HG03139 (cell line): ENCODE measurements at regions not wholly inside any gene's neighbourhood (a gene's known extent, or its start where the extent isn't known, plus 50 kb on each side); places are given as distances from the start of the nearest gene placed in this dataset.
"Not testable (repeated sequence)": the region's sequence is repeated elsewhere in the genome, so short reads cannot be mapped to it uniquely, and the experiment has no call there.

ENCODE experiments used
- ATAC-seq: cut with Tn5 transposase; IDR thresholded peaks from one replicate; pipeline ENCODE4 v1.9.1; 2021; ENCODE audit not compliant: unreplicated experiment

DNA sequence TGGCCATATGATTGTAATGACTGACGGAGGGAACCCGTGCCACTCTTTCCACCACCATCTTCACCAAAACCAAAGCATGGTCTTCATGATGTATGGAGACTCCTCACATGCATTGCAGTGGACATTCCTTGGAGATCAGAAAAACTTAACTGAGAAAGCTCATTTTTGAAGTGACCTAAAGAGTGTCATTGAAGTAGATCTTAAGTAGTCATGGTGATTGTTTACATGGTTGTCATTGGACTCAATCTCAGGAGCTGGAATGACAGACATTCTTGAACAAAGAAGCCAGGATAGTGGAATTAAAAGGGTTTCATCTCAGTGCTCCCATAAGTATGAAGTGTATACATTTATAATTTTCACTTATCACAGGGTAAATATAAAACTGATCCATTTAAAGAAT lies 236.7 kb upstream of the IPO5 start:
- no peak for ATAC-seq

DNA sequence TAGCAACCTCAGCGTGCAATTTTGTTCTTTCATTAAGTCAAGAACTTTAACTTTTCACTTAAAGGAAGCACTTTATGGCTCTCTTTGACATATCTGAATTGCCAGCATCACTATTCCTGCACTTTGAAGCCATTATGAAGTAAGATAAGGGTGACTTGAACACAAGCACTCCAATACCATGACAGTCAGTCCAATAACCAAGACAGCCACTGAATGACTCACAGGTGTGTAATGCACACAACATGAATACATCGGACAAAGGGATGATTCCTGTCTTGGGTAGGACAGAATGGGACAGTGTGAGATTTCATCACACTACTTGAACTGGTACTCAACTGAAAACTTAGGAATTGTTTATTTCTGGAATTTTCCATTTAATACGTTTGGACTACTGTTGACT lies 233.7 kb upstream of the IPO5 start:
- no peak for ATAC-seq

DNA sequence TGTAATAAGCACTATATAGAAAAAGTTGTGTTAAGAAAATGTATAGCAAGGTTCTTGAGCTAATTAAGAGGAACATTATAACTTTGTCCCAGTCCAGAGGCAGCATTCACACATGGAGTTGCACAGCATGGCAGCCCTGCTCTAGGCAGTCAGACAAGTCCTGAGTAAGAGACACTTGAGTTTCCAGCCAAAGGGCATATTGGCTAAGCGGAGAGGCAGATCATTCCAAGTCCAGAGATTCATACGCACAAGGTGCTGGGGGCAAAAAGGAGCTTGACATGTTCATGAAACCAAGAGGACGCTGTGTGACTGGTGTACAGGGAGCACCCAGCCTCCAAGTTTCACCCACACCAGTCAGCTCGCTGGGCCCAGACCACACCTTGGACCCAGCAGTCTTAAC lies 232.6 kb upstream of the IPO5 start:
- ATAC-seq: no peak

DNA sequence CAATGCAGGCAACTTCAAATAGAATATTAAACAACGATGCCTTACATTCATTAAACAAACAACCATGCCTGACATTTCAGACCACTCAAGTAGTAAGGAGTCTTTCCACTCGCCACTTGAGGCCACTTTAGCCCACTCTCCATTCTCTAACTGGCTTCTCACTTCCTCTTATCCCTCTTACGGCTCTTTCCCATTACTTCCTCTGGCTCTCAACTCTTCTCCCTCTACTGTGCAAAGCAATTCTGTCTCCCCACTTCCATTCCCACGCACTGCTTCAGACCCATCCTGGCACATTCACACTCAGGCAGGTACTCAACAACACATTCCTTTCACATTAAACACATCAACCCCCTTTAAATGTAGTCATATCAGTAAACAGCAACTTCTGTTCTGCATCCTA lies 229.8 kb upstream of the IPO5 start:
- no peak for ATAC-seq

DNA sequence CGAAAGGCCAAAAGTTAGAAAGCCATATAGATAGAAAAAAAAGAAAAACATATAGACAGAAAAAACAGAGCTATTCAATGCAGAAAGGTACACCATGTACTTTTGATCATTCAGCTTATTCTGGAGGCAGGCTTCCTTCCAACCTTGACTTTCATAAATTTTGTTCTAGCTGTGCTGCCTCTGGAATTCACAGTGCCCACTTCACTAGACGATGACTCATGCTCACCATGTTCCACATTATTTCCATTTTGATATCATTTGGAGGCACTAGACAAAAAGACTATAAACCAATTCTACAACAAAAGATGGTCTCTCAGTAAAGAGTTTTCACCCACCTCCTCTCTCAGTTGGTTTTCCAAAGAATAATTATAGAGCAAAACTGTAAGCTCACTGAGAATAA lies 229.0 kb upstream of the IPO5 start:
- ATAC-seq: no peak

DNA sequence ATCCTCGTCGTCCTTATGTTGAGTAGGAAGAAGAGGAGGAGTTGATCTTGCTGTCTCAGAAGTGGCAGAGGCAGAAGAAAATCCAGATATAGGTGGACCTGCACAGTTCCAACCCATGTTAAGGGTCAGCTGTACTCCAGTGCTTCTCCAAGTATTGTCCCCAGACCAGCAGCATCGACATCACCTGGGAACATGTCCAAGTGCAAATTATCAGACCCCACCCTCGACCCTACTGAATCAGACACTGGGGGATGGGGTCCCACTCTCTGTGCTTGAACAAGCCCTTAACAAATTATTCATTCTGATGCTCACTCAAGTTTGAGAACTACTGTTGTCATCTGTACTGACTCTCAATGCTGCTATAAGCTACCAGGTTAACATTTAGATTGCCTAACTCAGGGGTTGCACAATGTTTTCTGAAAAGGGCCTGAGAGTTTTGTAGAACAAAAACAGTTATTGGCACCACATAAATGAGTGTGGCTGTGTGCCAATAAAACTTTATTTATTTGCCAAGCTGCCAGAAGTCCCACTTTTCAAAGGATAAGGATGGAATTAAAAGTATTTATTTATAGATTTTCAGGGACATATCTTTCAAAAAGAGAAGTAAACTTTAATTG lies 226.7 kb upstream of the IPO5 start:
- no peak for ATAC-seq

DNA sequence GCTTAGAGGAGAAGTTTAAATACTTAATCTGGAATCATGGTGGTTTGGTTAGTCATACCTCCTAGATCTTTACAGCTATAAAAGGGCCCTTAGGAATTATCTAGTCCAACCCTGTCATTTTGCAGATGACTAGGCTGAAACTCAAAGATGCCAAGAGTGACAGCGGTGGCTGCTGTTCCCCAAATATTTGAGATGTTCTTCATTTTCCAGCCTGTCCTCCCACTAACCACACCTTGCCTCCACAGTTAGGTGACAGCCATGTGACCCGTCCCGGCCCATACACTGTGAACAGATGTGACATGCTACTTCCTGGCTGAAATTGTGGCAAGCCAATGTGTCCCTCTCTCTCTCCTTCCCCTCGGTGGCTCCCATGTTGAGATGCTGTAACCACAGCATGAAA lies 225.5 kb upstream of the IPO5 start:
- no peak for ATAC-seq

DNA sequence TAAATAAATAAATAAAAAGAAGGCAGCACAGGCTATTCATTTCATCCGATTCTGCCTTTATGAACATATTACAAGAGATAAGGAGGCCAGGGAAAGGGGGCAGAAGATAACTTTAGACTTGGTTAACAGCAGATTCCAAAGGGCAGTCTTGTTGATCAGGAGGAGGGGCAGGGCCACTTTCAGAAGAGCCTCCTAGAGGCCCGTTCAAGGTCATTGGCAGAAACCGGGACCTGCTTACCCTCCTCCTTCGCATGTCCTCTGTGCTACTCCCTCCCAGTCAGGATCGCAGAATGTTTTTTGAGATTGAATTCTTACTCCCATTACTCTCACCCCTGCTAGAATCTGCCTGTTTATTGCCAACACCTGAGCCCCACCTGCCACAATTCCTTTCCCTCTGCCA lies 217.0 kb upstream of the IPO5 start:
- no peak for ATAC-seq

DNA sequence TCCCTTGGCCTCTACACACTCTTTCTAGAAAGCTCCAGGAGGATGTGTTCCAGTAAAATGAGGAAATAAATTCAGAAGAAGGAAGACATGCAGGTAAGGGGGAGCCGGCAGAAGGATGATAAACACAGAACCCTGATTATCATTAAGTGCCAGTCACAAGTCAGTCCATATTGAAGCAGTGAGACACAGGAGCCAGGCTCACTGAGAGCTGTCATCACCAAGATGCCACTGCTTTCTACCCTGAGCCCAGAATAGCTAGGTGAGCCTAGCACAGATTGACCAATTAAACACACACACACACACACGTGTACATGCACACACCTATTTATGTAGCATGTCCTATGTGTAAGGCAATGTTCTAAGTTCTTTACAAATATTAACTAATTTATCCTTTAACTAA lies 211.4 kb upstream of the IPO5 start:
- no peak for ATAC-seq

DNA sequence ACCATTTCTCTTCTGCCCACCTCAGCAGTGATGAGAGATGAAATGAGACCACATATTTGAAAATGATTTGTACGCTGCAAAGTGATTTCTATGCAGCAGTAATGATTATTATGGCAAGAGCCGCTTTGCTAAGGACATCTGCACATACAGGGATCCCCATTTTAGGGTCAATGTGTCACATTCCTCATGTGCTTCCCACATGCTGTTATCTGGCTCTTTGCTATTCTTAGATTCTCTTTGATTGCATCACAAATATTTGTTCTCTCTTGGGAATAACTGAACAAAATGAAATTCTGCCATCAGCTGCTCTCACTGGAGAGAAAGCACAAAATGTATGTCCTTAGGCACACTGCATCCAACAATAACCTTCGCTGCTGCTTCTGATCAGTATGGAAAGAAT lies 209.5 kb upstream of the IPO5 start:
- ATAC-seq: no peak

DNA sequence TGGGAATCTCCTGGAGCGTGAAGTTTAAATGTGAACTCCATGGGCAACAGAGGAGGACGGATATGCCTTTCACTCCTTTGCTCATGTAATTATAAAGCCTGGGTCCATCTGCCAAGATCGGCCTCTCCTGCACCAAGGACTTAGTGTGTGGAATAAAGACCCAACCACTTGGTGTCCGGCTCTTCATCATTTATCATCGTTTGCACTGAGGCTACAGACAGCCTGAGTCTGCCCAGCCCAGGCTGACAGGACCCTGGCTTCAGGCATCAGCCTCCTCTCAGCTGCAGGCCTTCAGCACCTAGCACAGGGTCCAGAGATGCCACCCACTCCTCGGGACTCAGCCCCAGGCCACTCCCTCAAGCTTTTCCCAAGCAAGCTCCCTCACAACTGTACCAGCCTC lies 206.8 kb upstream of the IPO5 start:
- ATAC-seq: no peak

DNA sequence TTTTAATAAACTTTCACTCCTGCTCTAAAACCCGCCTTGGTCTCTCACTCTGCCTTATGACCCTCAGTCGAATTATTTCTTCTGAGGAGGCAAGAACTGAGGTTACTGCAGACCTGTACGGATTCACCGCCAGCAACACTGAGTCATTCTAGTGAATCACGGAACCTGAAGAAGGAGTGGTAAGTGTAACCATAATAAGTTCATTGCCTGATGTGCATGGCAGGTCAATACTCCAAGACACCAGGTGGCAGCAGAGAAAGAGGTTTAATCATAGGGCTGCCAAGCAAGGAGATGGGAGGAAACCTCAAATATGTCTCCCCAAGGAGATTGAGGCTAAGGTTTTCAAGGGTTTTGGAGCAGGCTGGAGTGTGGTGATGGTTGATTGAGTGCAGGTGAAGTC lies 204.3 kb upstream of the IPO5 start:
- ATAC-seq: no peak

DNA sequence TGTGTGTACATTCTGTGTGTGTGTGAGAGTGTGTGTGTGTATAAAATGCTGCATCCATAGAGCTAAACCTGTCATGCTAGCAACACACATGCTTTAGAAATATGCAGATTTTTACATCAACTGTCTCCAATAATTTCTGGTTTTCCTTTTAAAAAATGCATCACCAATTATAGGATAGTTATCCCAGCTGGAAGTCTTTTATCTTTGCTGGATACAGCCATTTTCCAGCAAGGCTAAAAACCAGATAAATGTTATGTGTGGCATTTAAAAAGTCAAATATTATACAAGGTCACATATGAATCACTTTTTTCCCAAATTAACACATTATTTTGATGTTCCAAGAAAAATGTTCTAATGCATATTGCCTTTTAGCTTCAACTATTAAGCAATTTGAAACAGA lies 202.0 kb upstream of the IPO5 start:
- no peak for ATAC-seq

DNA sequence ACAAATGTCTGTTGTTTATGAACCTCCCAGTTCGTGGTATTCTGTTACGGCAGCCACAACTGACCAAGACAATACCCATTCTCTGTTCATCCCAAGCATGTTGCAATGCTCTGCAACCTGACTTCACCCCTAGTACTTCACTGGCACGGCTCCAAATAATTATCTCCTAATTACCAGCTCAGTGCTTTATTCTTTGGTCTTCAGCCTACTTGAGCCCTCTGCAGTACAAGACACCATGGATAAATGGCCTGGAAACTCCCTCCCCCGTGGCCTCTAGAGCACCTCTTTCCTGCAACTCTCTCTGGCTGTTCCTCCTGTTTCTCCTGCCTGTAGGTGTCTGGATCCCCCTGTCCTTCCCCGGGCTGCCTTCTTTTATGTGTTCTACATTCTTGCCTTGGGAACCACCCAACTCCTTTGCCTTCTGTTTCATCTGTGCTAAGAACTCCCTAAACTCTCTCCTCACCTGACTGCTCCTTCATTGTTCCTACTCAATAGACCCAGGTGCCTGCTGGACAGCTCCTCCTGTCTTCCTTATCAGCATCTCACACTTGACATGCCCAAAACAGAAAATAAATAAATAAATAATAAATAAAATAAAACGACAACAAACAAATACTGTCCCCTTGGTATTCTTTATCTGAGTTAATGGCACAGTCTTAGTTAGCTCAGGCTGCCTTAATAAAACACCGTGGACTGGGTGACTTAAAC lies 200.4 kb upstream of the IPO5 start:
- ATAC-seq: no peak

DNA sequence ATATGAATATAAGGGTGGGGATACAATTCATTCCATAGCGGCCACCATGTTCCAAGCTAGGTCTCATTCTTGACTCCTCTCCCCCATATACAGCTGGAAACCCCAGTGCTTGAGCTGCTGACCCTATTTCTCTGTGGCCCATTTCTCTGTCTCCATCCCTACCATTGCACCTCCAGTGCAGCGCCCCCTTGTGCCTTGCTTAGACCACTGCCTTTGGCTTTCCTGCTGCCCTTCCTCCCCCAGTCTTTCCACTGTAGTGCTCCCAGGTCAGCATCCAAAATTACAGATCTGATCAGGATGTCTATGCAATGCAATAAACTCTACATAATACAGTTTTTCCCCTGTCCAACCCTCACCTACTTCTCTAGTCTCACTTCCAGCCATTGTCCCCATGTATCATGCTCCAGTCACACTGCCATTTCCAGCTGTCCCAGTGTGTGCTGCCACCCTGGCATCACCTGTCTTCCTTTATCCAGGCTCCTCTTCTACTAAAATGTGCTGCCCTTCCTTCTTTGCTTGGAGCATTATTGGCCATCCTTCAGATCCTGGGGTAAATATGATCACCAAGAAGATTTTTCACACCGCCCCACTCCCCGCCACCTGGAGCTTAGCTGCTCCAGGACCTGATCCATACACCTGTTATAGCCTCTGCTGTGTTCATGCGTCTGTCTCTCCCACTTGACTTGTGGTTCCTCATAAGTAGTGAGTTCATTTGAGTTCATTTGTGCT lies 199.4 kb upstream of the IPO5 start:
- ATAC-seq: no peak

DNA sequence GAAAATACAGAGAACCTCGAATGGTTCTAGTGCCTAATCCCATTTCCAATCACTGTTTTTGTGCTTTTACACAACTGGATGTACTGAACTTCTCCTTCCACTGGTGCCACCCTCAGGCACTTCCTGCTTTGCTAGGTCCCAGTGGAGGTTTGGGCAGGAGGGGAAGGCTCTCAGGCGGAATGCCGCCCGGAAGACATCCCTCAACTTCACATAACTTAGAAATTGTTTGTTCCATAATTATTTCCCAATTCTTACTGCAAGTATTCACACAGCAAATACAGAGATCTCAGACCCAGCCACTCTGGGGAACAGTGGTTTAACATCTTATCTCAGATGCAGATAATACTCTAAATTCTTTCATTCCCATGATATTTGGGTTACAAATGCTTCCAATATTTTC lies 195.7 kb upstream of the IPO5 start:
- ATAC-seq: no peak

DNA sequence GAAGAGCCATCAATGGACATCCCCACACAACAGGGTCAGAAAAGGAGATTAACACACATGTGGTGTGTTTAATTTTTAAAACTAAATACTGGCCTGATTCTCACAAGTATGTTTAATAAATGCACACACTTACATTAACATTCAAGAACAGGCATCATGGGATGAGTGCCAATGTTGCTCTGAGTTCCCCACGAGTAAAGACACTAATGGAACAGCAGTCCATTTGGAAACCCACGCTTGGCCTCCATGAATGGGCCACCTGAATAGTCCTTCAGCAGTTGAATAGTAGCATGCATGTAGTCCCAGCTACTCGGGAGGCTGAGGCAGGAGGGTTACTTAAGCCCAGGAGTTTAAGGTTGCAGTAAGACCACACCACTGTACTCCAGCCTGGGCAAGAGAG lies 195.2 kb upstream of the IPO5 start:
- no peak for ATAC-seq

DNA sequence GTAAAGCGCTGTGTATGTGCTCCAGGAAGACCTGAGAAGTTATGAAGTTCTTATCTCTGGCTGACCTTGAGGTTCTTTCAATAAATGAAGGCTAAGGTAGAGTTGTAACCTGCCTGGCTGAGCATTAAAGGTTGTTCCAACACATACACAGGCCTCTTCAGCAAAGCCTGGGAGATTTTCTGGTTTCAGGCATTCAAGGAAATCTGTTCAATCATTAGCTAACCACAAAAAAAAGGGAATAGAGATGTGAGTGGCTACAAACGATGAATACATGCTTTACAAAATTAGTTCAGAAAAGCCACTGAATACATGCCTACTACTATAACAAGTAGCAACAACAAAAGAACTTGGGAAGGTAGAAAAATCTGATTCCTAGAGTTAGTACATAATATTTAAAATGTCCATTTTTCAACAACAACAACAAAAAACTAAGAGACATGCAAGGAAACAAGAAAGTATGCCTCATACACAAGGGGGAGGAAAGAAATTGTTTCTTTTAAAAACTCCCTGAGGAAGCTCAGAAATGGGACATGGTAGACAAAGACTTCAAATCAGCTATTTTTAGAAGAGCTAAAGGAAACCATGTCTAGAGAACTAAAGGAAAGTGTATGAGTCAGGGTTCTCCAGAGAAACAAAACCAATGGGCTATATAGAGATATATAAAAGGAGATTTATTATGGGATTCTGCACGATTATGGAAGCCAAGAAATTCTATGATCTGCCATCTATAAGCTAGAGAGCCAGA lies 191.5 kb upstream of the IPO5 start:
- ATAC-seq: no peak

DNA sequence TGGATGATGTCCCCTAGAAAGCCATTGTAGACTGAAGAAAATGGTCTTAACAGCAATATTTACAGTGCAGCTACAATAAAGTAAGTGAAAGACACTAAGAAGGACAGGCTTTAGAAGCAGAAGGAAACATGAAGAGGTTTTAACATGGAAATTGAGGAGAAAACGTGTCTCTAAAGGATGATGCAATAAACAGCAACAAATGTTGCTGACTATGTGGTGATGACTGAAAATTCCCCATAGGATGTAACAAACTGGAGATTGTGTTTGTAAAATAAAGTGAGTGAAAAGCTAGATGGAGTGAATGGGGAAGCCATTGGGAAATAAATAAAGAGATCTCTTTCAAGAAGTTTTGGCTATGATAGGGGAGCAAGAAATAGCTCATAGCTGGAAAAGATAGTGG lies 186.7 kb upstream of the IPO5 start:
- no peak for ATAC-seq

DNA sequence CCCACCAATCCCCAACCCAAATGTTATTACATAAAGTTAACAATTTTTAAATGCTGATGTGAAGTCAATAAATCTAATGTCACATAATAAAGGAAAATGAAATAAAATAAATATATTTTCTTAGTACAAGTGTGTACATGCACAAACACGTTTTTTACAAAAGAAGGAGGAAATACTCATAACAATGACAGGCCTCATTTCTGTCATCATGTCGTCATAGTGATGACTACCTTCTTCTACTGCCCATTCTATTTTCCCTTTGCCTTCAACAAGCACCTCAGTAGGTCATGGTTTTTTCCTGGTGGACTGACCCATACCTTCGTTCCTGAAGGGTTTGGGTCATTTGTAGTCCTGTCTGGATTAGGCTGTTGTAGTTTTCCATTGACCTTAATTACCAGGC lies 185.3 kb upstream of the IPO5 start:
- ATAC-seq: no peak

DNA sequence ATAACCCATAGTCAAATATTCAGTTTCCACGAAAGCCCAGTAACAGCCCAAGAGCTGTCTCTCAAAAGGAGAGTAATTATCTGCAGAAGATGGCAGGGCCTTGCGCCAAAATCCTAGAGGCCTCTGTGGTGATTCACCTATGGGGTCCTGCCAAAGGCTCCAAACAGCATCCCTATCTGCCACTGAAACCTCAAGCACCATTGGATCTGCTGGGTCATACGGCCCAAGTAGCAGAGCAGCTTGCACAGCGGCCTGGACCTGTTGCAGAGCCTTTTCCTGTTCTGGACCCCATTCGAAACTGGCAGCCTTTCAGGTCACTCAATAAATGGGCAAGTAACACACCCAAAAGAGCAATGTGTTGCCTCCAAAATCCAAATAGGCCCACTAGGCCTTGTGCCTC lies 183.2 kb upstream of the IPO5 start:
- not testable (repeated sequence) for ATAC-seq

DNA sequence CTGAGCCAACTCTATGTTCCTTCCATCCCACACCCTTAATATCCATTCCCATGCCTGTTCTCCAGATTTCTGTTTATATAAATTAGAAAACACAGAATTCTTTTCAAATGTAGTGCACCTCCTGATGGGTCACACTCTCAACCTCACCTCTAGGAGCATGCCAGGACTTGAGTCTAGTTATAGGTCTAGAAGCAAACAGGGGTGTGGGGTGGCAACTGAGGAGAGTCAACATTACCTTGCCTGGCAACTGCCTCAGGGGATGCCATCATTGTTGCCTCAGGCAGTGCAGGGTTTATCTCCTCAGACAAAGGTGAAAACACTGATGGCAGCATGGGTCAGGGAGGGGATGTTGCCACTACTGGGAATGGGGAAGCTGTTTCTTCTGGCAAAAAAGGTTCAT lies 181.0 kb upstream of the IPO5 start:
- ATAC-seq: not testable (repeated sequence)
